HG02610 (cell line): ENCODE measurements at regions not wholly inside any gene's neighbourhood (a gene's known extent, or its start where the extent isn't known, plus 50 kb on each side); places are given as distances from the start of the nearest gene placed in this dataset.

ENCODE experiments used
- ATAC-seq: cut with Tn5 transposase; IDR thresholded peaks from one replicate; pipeline ENCODE4 v1.9.1; 2021; ENCODE audit warnings: mild to moderate bottlenecking, moderate library complexity; ENCODE audit not compliant: unreplicated experiment

DNA sequence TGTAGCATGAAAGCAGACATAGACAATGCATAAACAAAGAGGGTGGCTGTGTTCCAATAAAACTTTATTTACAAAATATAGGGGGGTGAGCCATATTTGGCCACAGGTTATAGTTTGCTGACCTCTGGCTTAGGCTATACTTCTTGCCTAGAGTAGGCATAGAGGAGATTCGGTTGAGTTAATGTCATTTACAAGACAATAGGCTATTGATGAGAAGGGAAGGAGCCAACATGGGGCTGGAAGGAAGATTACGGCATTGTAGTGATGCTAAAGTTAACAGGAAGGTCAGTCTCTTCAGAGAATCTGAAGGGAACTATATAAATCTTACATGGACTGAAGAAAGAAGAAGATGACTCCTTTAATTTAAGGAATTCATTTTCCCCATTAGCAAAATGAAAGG lies 463.5 kb downstream of the HTR7 start:
- no peak for ATAC-seq

DNA sequence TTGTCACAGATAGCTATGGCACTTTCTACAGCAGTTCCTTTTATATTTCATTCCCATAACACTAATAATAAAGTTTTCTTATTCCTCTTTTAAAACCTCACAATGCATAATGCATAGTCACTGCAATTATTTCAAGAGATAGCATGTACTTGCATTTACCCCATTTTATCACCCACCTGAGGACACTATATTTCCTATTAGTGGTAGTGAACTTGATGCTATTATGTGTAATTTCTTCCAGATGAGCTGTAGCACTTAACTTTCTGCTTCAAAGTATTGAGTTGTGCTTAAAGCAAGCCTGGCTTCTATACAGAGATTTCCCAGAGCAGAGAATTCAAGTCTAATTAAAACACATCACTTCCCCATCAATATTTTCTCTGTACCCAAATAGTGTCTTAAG lies 461.1 kb downstream of the HTR7 start:
- no peak for ATAC-seq

- peak; percentile 52 for ATAC-seq
Observed at GRCh38 chr10:90398566-90398965, 459.3 kb downstream of the HTR7 start.

GRCh38 chr10:90399782-90400181 lies 458.1 kb downstream of the HTR7 start:
- ATAC-seq = no peak

GRCh38 chr10:90403211-90404000 lies 454.4 kb downstream of the HTR7 start:
- no peak for ATAC-seq

GRCh38 chr10:90407131-90407530 lies 450.7 kb downstream of the HTR7 start:
- no peak for ATAC-seq

GRCh38 chr10:90407851-90408250 lies 450.0 kb downstream of the HTR7 start:
- no peak for ATAC-seq

- ATAC-seq = no peak
Observed at GRCh38 chr10:90412582-90412981, 445.3 kb downstream of the HTR7 start.

DNA sequence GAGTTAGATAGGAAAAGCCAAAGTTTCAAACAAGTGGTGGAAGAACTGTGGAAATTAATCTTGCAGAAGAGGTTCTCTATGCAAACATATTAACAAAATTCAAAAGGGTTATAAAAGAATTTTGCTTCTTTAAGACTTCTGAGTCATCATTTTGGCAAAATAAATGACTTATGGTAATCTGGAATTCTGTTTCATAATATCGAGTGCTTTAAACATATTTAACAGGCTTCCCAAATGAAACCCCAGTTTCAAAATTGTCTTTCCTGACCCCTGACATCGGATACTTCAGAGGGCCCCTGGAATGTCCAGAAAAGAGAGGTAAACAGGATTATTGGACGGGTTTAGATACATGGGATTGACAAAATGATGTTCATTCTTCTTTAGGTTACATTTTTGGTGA lies 444.6 kb downstream of the HTR7 start:
- no peak for ATAC-seq

DNA sequence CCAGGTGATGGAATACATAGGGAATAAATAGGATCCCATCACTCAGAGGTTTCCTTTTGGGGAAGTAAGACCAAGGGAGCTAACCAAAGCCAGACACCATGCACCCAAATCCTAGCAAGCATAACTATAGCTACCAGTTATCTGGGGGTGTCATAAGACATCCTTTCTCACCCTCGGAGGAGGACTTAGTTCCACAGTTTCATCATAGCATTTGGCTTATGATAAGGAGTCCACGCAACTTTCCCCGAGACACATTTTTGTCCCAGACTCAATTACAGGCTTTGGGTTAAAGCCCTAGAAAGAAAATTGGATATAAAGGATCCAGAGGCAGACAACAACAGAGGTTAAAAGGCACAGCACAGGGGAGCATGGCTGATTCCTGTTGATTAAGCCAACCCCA lies 442.9 kb downstream of the HTR7 start:
- no peak for ATAC-seq

DNA sequence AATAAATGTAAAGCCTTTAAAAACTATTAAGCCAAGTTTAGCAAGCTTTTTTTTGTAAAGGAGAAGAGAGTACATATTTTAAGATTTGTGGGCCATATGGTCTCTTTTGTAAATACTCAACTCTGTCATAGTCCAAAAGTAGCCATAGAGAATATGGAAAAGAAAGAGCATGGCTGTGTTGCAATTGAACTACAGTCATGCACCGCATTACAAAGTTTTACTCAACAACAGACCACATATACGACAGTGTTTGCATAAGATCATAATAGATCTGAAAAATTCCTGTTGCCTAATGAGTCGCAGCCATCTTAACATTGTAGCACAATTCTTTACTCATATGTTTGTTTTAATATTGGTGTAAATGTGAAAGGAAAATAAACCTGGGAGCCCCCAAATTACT lies 440.8 kb downstream of the HTR7 start:
- no peak for ATAC-seq

DNA sequence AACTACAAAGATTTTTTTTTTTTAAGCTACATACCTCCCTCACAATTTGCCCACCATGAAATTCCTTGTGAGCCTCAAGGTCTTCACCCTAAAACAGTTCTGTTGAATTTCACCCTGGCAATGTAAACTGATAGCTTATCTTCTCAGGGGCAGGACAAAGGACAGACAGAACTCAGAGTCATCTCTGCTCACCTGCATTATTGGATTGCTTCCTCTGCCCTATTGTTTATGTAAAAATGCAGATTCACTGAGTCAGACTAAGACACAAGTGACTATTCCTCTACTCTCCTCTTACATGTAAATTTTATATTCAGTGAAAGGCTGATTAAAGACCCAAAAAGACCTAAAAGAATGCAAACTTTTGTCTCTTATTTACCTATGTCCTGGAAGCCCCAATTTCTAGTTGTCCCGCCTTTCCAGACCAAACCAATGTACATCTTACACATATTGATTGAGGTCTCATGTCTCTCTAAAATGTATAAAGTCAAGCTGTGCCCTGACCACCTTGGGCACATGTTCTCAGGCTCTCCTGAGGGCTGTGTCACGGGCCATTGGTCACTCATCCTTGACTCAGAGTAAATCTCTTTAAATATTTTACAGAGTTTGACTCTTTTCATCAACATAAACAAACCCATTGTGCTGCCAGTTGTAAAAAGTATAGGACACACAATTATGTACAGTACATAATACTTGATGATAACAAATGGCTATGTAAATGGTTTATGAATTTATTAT lies 440.2 kb downstream of the HTR7 start:
- no peak for ATAC-seq

GRCh38 chr10:90418869-90419652 lies 438.8 kb downstream of the HTR7 start:
- no peak for ATAC-seq

DNA sequence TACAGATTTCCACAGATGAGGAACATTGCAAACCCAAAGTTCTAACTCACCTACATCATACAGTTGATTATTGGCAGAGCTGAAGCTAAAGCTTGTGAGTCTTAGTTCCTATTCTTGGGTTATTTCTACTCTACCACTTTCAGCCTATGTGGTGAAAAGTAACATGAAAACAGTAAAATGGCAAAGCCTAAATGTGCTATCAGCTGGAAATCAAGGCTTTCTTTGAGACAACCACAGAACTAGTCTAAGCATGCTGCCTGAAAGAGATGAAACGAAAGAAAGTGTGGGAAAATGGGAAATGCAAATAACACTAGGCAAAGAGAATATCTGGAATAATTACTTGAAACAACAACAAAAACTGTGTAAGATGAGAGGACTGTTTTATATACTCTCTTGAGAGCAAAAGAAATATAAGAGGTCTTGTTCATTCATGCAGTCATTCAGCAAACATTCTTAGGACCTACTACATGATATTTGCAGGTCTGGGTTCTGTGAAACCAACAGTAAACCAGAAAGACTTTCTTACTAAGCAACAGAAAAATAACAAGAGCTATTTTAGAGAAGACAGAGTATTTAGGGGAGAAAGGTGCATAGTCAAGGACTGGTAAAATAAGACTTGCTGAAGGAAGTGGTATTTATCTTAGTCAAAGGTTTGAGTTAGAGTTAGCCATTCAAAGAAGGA lies 437.1 kb downstream of the HTR7 start:
- ATAC-seq = peak; percentile 81

- no peak for ATAC-seq
Observed at GRCh38 chr10:90421874-90422273, 436.0 kb downstream of the HTR7 start.

DNA sequence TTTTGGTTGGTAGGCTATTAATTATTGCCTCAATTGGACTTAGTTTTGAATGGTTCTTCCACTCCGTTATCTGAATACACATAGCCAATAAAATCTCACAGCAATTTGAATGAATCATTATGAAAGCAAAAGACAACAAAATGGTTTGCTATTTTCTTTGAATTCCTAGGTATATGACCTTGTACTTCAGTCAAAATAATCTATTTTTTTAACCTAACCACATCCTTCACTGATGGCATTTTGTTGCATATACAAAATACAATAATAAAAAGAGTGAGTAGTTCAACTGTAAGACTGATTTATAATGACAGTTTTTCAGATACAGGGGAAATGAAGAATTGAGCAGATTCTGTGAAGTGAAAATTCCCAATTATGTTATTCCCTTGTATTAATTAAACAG lies 433.1 kb downstream of the HTR7 start:
- ATAC-seq = no peak

GRCh38 chr10:90430186-90430585 lies 427.7 kb downstream of the HTR7 start:
- no peak for ATAC-seq

DNA sequence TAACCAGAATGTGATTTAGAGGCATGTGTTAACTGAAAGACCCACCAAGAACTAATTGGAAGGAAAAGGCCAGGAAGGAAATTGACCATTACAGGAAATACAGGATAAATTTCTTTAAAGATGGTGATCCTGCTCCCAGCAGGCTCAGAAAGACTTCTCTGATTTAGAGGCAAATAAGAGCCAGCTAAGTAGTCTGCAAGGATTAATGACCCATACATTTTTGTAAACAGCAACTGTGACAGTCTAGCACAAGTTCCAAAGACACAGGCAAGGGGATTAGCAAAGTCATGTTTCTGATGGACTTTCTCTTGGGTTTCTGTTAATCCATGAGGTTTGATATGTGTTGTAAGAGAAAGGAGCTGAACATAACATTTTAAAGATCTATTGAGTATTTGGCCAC lies 425.0 kb downstream of the HTR7 start:
- no peak for ATAC-seq

DNA sequence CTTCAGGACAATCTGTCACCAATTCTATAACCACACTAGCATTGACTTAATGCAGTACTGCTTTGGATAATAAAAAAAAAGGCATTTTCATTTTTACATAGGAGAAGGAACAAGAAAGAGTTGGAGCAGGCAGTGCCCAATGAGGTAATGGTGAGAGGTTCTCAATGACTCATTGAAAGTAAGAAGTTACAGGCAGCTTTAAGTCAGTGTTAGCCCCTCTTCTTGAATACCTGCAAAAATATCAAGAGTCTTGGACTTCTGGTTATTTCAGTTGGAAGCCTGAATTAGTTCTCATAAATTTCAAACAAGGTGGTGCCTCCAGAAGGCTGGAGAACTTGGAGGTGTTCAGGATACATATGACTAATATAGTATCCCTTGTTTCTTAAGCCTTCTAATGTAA lies 422.5 kb downstream of the HTR7 start:
- no peak for ATAC-seq

GRCh38 chr10:90437452-90437851 lies 420.4 kb downstream of the HTR7 start:
- ATAC-seq = no peak

- no peak for ATAC-seq
Observed at GRCh38 chr10:90440870-90441269, 417.0 kb downstream of the HTR7 start.
